Mucosa of descending colon (tissue), 3 donors: ENCODE measurements at regions not wholly inside any gene's neighbourhood (a gene's known extent, or its start where the extent isn't known, plus 50 kb on each side); places are given as distances from the start of the nearest gene placed in this dataset.

Experiments used
- ATAC-seq: fragments of 200-7000 bp; cut with Tn5 transposase; one replicate; pipeline ENCODE4 v1.9.1; 2020; ENCODE audit warnings: mild to moderate bottlenecking, moderate library complexity
- DNase-seq, 3 donors: peaks; one replicate each; pipeline ENCODE4 v3.0.0-alpha.2; 2020
- H3K36me3 ChIP-seq: fragments of 200-600 bp; one replicate; pipeline ENCODE4 v1.8.0; 2021; ENCODE audit warnings: low read depth, mild to moderate bottlenecking
- H3K4me1 ChIP-seq: fragments of 200-600 bp; one replicate; pipeline ENCODE4 v1.8.0; 2021; ENCODE audit warnings: low read depth, mild to moderate bottlenecking
- H3K4me3 ChIP-seq: fragments of 200-600 bp; one replicate; pipeline ENCODE4 v1.8.0; 2021; ENCODE audit warnings: mild to moderate bottlenecking
- H3K9me3 ChIP-seq: fragments of 200-600 bp; one replicate; pipeline ENCODE4 v1.8.0; 2021; ENCODE audit warnings: mild to moderate bottlenecking
- intact Hi-C, 2 donors: fragments of 100-400 bp; cut with DNase I in 1 of 2; cut with micrococcal nuclease in 1 of 2; formaldehyde crosslinking; loops; one replicate each; pipeline versions ENCODE4 v1.11.0 to v1.11.1; 2022; cut with DNase I, micrococcal nuclease
- TF ChIP-seq, protein P1 (sequence below): fragments of 200-600 bp; IDR thresholded peaks from one replicate; pipeline ENCODE4 v1.8.0; 2022; ENCODE audit warnings: antibody characterized with exemption, mild to moderate bottlenecking
- donor health status: DM: no; HTN: no; CAD: no; lungs with moderate emphysema.
- donor health status: DM: no; HTN: no; CAD: no.
- donor health status: DM: no; HTN: yes; CAD: no.

DNA sequence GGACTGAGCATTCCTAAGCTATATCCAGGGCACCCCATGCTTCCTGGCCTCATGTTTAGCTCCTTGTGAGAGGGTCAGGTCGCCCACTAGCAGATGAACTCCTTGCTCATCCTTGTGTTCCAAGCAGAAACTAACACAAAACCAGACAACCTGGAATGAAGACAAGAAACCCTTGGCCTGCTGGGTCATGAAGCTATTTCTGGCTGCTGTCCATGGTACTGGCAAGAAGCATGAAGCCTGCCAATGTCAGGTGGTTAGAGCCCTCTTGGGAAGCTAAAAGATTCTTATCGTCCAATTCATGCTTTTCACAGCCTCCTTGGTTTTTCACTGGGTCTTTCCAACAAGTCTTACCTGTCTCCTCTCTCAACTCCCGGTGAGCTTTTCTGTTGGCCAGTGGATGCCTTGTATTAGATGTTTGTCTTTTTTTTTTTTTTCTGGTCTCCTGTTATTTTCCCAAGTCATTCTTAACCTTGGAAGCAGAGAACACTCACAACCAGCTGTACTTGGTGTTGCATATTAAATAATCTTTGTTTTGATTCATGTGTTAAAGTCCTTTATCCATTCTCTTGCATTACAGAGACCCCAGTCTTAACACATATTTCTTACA is 180.3 kb downstream of the ANKRD60 start:
- no peaks in the 10 kb centered on the region for H3K4me1 ChIP-seq
- H3K4me3 ChIP-seq: no peak overlapping the region
- ATAC-seq (no peak), DNase-seq (peak in 1 of 3 donors; percentile 52)
- H3K9me3 ChIP-seq: peaks cover 7% of the 10 kb centered on the region
- intact Hi-C loops: no loop called here
- TF ChIP-seq, protein P1, sequence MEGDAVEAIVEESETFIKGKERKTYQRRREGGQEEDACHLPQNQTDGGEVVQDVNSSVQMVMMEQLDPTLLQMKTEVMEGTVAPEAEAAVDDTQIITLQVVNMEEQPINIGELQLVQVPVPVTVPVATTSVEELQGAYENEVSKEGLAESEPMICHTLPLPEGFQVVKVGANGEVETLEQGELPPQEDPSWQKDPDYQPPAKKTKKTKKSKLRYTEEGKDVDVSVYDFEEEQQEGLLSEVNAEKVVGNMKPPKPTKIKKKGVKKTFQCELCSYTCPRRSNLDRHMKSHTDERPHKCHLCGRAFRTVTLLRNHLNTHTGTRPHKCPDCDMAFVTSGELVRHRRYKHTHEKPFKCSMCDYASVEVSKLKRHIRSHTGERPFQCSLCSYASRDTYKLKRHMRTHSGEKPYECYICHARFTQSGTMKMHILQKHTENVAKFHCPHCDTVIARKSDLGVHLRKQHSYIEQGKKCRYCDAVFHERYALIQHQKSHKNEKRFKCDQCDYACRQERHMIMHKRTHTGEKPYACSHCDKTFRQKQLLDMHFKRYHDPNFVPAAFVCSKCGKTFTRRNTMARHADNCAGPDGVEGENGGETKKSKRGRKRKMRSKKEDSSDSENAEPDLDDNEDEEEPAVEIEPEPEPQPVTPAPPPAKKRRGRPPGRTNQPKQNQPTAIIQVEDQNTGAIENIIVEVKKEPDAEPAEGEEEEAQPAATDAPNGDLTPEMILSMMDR: no peak
- H3K36me3 ChIP-seq: no peaks in the 10 kb centered on the region

DNA sequence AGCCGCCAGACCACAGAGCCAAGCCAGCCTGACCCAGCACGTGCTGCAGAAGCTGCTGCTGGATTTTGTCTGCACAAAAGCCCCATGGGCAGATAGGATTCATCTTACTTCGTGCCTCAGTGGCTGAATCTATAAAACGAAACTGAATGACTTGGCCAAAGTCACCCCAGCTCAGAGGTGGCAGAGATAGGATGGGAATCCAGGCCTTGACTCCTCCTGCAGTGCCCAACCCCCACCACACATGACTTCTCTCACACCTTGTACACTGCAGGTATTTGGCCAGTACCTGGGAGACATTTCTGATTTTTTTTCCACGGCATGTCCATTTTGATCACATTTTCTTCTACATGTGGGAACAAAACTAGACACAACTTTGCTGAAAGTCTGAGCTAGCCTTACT is 182.1 kb downstream of the ANKRD60 start:
- H3K36me3 ChIP-seq: no peaks in the 10 kb centered on the region
- TF ChIP-seq, protein P1: no peak
- no peaks in the 10 kb centered on the region for H3K4me1 ChIP-seq
- H3K9me3 ChIP-seq: peaks cover 2% of the 10 kb centered on the region
- no peak for ATAC-seq
- no peak for DNase-seq
- intact Hi-C loops: no loop called here
- no peak overlapping the region for H3K4me3 ChIP-seq

DNA sequence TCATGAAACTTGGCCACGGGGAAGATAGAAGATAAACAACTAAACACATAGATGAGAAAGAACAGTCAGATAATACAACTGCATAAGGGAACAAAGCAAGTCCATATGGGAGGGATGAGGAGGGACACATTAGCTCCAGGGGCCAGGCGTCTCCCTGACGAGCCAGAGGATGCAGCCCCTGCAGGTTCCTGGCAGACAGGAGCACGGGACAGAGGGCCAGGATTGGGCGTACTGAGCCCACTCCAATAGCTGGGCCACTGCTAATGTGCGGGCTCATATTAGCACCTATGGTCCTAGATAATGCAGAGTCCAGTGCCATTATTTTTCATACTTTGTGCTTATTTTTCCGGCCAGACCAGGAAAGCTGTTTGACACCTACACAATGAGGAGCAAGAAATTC is 182.9 kb downstream of the ANKRD60 start:
- TF ChIP-seq, protein P1: no peak
- Histone ChIP-seq H3K4me1 (no peaks in the 10 kb centered on the region), H3K9me3 (no peaks in the 10 kb centered on the region), H3K4me3 (no peak overlapping the region), H3K36me3 (no peaks in the 10 kb centered on the region)
- no peak for DNase-seq
- no peak for ATAC-seq
- intact Hi-C loops: no loop called here

DNA sequence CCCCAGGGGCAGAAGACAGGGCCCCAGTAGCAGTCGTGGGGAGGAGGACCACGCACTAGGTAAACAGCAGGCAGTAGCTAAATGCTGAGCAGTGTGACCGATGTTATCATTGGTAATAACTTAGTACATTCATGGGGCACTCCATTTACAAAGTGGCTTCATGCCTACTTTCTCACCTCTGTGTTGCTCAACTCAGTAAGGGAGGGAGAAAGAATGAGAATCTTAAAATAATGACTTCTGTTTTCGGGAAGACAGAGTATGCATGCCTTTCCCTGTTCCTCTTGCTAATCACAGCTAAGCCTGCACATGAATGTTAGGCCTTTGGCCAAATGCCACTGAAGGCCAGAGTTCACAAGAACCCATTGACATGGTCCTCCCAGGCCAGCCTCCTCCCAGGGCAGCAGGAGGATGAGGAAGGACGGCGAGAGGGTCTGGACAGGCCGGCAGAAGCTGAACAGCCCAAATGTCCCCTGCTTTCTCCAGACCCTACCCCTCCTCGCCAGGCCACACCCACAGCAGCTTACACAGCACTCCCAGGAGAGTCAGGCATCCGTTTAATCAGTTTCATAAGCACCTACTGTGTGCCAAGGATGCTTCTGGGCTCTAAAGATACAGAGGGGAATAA is 183.4 kb downstream of the ANKRD60 start:
- no peaks in the 10 kb centered on the region for H3K4me1 ChIP-seq
- TF ChIP-seq, protein P1: no peak

DNA sequence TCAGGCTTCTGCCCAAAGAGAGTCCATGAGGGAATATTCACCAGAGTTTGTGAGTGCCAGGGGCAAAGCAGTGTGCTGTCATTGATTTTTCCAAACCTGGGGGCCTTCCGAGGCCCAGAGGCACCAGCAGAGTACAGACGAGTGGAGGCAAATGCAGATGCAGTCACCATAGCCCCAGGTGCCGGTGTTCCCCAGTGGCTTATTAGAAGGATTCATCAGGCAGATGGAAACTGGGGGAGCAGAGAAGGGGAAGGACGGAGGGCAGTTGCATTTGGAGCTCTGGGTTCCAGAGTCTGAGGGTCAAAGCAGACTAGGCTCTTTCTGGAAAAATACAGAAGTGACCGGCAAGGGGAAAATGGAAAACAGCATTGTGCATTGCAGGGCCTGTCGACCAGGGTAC is 184.2 kb downstream of the ANKRD60 start:
- Histone ChIP-seq H3K4me3 (no peak overlapping the region), H3K9me3 (no peaks in the 10 kb centered on the region), H3K4me1 (no peaks in the 10 kb centered on the region), H3K36me3 (no peaks in the 10 kb centered on the region)
- TF ChIP-seq, protein P1: no peak
- no peak for DNase-seq
- ATAC-seq: no peak
- intact Hi-C loops: no loop called here

More for the DNA sequence above, 183.4 kb downstream of the ANKRD60 start:
- no peaks in the 10 kb centered on the region for H3K36me3 ChIP-seq
- no peak overlapping the region for H3K4me3 ChIP-seq
- ATAC-seq (no peak), DNase-seq (no peak)
- H3K9me3 ChIP-seq: no peaks in the 10 kb centered on the region
- intact Hi-C loops: no loop called here
